Natural killer cell (primary cell): ENCODE measurements at regions not wholly inside any gene's neighbourhood (a gene's known extent, or its start where the extent isn't known, plus 50 kb on each side); places are given as distances from the start of the nearest gene placed in this dataset.

Source experiments
- ATAC-seq, 3 donors: fragments of 150-1000 bp in 2 of 3; fragments of 200-7000 bp in 1 of 3; cut with Tn5 transposase; 1 replicate in 1 of 3; 2 replicates in 2 of 3; pipeline ENCODE4 v1.10.0; 2021; ENCODE audit warnings: mild to moderate bottlenecking in 2 of 3, moderate library complexity in 2 of 3
- DNase-seq, 2 donors: peaks; one replicate each; pipeline versions ENCODE4 v3.0.0 to v3.0.0-alpha.2; 2013 to 2021; ENCODE audit warnings: mixed read lengths in 1 of 2
- H3K27ac ChIP-seq: one replicate; pipeline ENCODE4 v1.5.1; 2013; ENCODE audit warnings: mild to moderate bottlenecking, low read length
- H3K27me3 ChIP-seq: one replicate; pipeline ENCODE4 v1.6.1; 2013; ENCODE audit warnings: low read length; ENCODE audit not compliant: control insufficient read depth, insufficient read depth
- H3K36me3 ChIP-seq: one replicate; pipeline ENCODE4 v1.6.1; 2013; ENCODE audit warnings: low read length; ENCODE audit not compliant: control insufficient read depth, insufficient read depth
- H3K4me1 ChIP-seq: one replicate; pipeline ENCODE4 v1.6.1; 2013; ENCODE audit warnings: low read length; ENCODE audit not compliant: control insufficient read depth, insufficient read depth
- H3K4me3 ChIP-seq: one replicate; pipeline ENCODE4 v1.5.1; 2013; ENCODE audit warnings: low read length
- H3K9me3 ChIP-seq: one replicate; pipeline ENCODE4 v1.6.1; 2013; ENCODE audit warnings: low read length; ENCODE audit not compliant: control insufficient read depth, insufficient read depth
- H3K27ac Mint-ChIP-seq, 2 donors: one replicate each; pipeline ENCODE4 v1.8.0; 2022; ENCODE audit warnings: mild to moderate bottlenecking in 2 of 2, mixed read lengths in 2 of 2, moderate library complexity in 1 of 2
- H3K27me3 Mint-ChIP-seq, 2 donors: one replicate each; pipeline ENCODE4 v1.8.0; 2022; ENCODE audit warnings: low read depth in 2 of 2, mixed read lengths in 2 of 2
- H3K36me3 Mint-ChIP-seq: one replicate; pipeline ENCODE4 v1.8.0; 2022; ENCODE audit warnings: mixed read lengths
- H3K4me1 Mint-ChIP-seq, 2 donors: one replicate each; pipeline ENCODE4 v1.8.0; 2022; ENCODE audit warnings: mixed read lengths in 2 of 2
- H3K4me3 Mint-ChIP-seq: one replicate; pipeline ENCODE4 v1.8.0; 2022; ENCODE audit warnings: mild to moderate bottlenecking, moderate library complexity, mixed read lengths
- H3K9me3 Mint-ChIP-seq, 2 donors: one replicate each; pipeline ENCODE4 v1.8.0; 2022; ENCODE audit warnings: mixed read lengths in 2 of 2
- CTCF ChIP-seq: fragments of 200-600 bp; IDR thresholded peaks from one replicate; pipeline ENCODE4 v1.8.0; 2022; ENCODE audit warnings: antibody characterized with exemption
- WGBS: methylation state at CpG from one replicate; pipeline ENCODE4 v1.1.7; 2013; ENCODE audit warnings: missing lambda C conversion rate; ENCODE audit not compliant: insufficient coverage; 5-methylcytosine and 5-hydroxymethylcytosine counted together
- intact Hi-C: fragments of 100-400 bp; cut with micrococcal nuclease; formaldehyde crosslinking; loops from one replicate; pipeline ENCODE4 v1.14.2; 2022

DNA sequence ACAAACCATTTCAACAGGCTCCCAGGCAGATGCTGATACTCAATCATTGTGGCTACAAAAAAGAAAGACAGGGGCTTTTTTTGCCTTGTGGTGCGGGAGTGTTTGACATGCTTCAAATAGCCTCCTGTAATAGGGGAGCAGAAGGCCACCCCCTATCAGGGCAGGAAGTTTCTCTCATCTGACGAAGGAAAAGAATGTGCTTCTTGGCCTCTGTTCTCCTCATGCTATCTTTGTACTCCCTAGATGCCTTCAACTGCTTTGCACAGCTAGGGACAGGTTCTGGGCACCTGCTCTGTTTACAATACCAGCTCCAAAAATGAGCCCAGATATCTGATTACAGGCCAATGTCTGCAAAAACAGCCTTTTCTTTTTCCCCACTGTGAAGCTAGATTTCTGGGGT lies 391.1 kb downstream of the STIM2 start:
- no peak for ATAC-seq
- no peaks in the 10 kb centered on the region for H3K36me3 ChIP-seq
- H3K9me3 ChIP-seq = no peaks in the 10 kb centered on the region
- H3K27ac ChIP-seq = no peak overlapping the region
- no peaks in the 10 kb centered on the region for H3K4me1 Mint-ChIP-seq
- no peak for TF ChIP-seq CTCF
- no peaks in the 10 kb centered on the region for H3K4me1 ChIP-seq
- 58% methylated on average over 2 of the region's 2 CpGs for WGBS
- no peak for DNase-seq
- H3K4me3 ChIP-seq = no peak overlapping the region
- intact Hi-C loops = no loop called here
- H3K27ac Mint-ChIP-seq = no peak overlapping the region
- peaks cover 2 to 4% of the 10 kb centered on the region in 2 donors for H3K9me3 Mint-ChIP-seq
- H3K27me3 ChIP-seq = no peaks in the 10 kb centered on the region
- no peak overlapping the region for H3K4me3 Mint-ChIP-seq
- H3K36me3 Mint-ChIP-seq = no peaks in the 10 kb centered on the region
- no peaks in the 10 kb centered on the region for H3K27me3 Mint-ChIP-seq

GRCh38 chr4:27267339-27267969 lies 406.8 kb downstream of the STIM2 start:
- Mint-ChIP-seq H3K27ac (no peak overlapping the region), H3K36me3 (no peaks in the 10 kb centered on the region), H3K9me3 (peaks cover 0 to 4% of the 10 kb centered on the region in 2 donors), H3K4me1 (no peaks in the 10 kb centered on the region), H3K27me3 (no peaks in the 10 kb centered on the region), H3K4me3 (no peak overlapping the region)
- 79% methylated on average over 7 of the region's 7 CpGs for WGBS
- Histone ChIP-seq H3K36me3 (no peaks in the 10 kb centered on the region), H3K9me3 (no peaks in the 10 kb centered on the region), H3K4me1 (no peaks in the 10 kb centered on the region), H3K27ac (no peak overlapping the region), H3K27me3 (no peaks in the 10 kb centered on the region), H3K4me3 (no peak overlapping the region)
- no peak for DNase-seq
- TF ChIP-seq CTCF = no peak
- ATAC-seq = no peak
- intact Hi-C loops = no loop called here

- Mint-ChIP-seq H3K9me3 (peaks cover 0 to 4% of the 10 kb centered on the region in 2 donors), H3K36me3 (no peaks in the 10 kb centered on the region), H3K4me1 (no peaks in the 10 kb centered on the region), H3K27me3 (no peaks in the 10 kb centered on the region), H3K27ac (no peak overlapping the region), H3K4me3 (no peak overlapping the region)
- Histone ChIP-seq H3K9me3 (no peaks in the 10 kb centered on the region), H3K27me3 (no peaks in the 10 kb centered on the region), H3K4me1 (no peaks in the 10 kb centered on the region), H3K27ac (no peak overlapping the region), H3K36me3 (no peaks in the 10 kb centered on the region), H3K4me3 (no peak overlapping the region)
- ATAC-seq = no peak
- TF ChIP-seq CTCF = no peak
- 86% methylated on average over 4 of the region's 4 CpGs for WGBS
- intact Hi-C loops = no loop called here
- DNase-seq = no peak
Measured at GRCh38 chr4:27267970-27268355, 407.3 kb downstream of the STIM2 start.

DNA sequence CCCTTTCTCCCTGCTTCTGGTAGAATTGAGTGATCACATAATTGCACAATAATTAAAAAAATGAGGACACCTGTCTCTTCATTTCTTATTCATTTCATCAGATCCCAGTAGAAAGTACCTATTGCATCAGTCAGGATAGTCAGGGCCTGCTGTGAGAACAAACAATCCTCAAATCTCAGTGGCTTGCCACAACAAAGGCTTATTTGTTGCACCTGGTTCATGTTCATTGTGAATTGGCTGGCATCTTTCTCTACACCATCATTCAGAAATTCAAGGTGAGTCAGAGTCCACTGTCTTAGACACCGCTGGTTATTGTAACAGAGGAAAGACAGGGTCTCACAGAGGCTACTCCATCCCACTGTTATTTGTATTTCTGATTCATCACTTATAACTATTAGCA lies 409.8 kb downstream of the STIM2 start:
- DNase-seq (no peak), ATAC-seq (no peak)
- Histone ChIP-seq H3K4me1 (no peaks in the 10 kb centered on the region), H3K9me3 (no peaks in the 10 kb centered on the region), H3K27ac (no peak overlapping the region), H3K4me3 (no peak overlapping the region), H3K36me3 (no peaks in the 10 kb centered on the region), H3K27me3 (no peaks in the 10 kb centered on the region)
- TF ChIP-seq CTCF = no peak
- Mint-ChIP-seq H3K27ac (no peak overlapping the region), H3K36me3 (no peaks in the 10 kb centered on the region), H3K4me3 (no peak overlapping the region), H3K4me1 (no peaks in the 10 kb centered on the region), H3K9me3 (peaks cover 3 to 5% of the 10 kb centered on the region in 2 donors), H3K27me3 (no peaks in the 10 kb centered on the region)
- 92% methylated on average over 1 of the region's 1 CpG for WGBS
- intact Hi-C loops = no loop called here
